Type B pancreatic cell (in vitro differentiated cells): ENCODE measurements at regions not wholly inside any gene's neighbourhood (a gene's known extent, or its start where the extent isn't known, plus 50 kb on each side); places are given as distances from the start of the nearest gene placed in this dataset.

Source experiments
- DNase-seq: peaks from one replicate; pipeline ENCODE4 v3.0.0; 2021; ENCODE audit warnings: mixed read lengths; ENCODE audit not compliant: unreplicated experiment; ENCODE audit errors: extremely low spot score
- H3K27ac Mint-ChIP-seq: 2 replicates; pipeline ENCODE4 v1.8.0; 2021; ENCODE audit warnings: mild to moderate bottlenecking, mixed read lengths
- H3K27me3 Mint-ChIP-seq: 2 replicates; pipeline ENCODE4 v1.8.0; 2021; ENCODE audit warnings: mixed read lengths
- H3K36me3 Mint-ChIP-seq: 2 replicates; pipeline ENCODE4 v1.8.0; 2021; ENCODE audit warnings: mixed read lengths
- H3K4me1 Mint-ChIP-seq: one replicate; pipeline ENCODE4 v1.8.0; 2021; ENCODE audit warnings: mixed read lengths; ENCODE audit not compliant: unreplicated experiment
- H3K4me3 Mint-ChIP-seq: 2 replicates; pipeline ENCODE4 v1.8.0; 2021; ENCODE audit warnings: mild to moderate bottlenecking, mixed read lengths
- H3K9me3 Mint-ChIP-seq: 2 replicates; pipeline ENCODE4 v1.8.0; 2021; ENCODE audit warnings: mixed read lengths
- CTCF ChIP-seq: fragments of 200-600 bp; sonication (generic); conservative IDR thresholded peaks from 2 replicates; pipeline ENCODE4 v1.5.0; 2021; ENCODE audit warnings: antibody characterized with exemption, mild to moderate bottlenecking

- H3K27me3 Mint-ChIP-seq: peaks cover 12% of the 10 kb centered on the region
- no peak overlapping the region for H3K4me3 Mint-ChIP-seq
- no peak for DNase-seq
- no peak overlapping the region for H3K27ac Mint-ChIP-seq
- no peaks in the 10 kb centered on the region for H3K36me3 Mint-ChIP-seq
- no peaks in the 10 kb centered on the region for H3K9me3 Mint-ChIP-seq
- peaks cover 18% of the 10 kb centered on the region for H3K4me1 Mint-ChIP-seq
- no peak for TF ChIP-seq CTCF
These were observed 161.5 kb upstream of the PFN2 start for GRCh38 chr3:150132101-150132749.

- H3K9me3 Mint-ChIP-seq: no peaks in the 10 kb centered on the region
- H3K27me3 Mint-ChIP-seq: peaks cover 17% of the 10 kb centered on the region
- no peak for DNase-seq
- peaks cover 18% of the 10 kb centered on the region for H3K4me1 Mint-ChIP-seq
- H3K4me3 Mint-ChIP-seq: no peak overlapping the region
- TF ChIP-seq CTCF: no peak
- H3K27ac Mint-ChIP-seq: no peak overlapping the region
- no peaks in the 10 kb centered on the region for H3K36me3 Mint-ChIP-seq
These were observed 161.0 kb upstream of the PFN2 start for GRCh38 chr3:150131663-150132062.

GRCh38 chr3:150130404-150131100 lies 159.9 kb upstream of the PFN2 start:
- no peak for TF ChIP-seq CTCF
- Mint-ChIP-seq H3K4me1 (peaks cover 18% of the 10 kb centered on the region), H3K27ac (no peak overlapping the region), H3K36me3 (no peaks in the 10 kb centered on the region), H3K27me3 (peaks cover 20% of the 10 kb centered on the region), H3K4me3 (no peak overlapping the region), H3K9me3 (no peaks in the 10 kb centered on the region)
- DNase-seq: no peak

- Mint-ChIP-seq H3K27me3 (peaks cover 20% of the 10 kb centered on the region), H3K4me3 (no peak overlapping the region), H3K36me3 (no peaks in the 10 kb centered on the region), H3K27ac (no peak overlapping the region), H3K9me3 (no peaks in the 10 kb centered on the region), H3K4me1 (peaks cover 18% of the 10 kb centered on the region)
- TF ChIP-seq CTCF: no peak
- DNase-seq: no peak
These were observed 158.5 kb upstream of the PFN2 start for GRCh38 chr3:150129166-150129565.

- no peak for TF ChIP-seq CTCF
- no peak overlapping the region for H3K4me3 Mint-ChIP-seq
- H3K9me3 Mint-ChIP-seq: no peaks in the 10 kb centered on the region
- peaks cover 18% of the 10 kb centered on the region for H3K4me1 Mint-ChIP-seq
- H3K27ac Mint-ChIP-seq: no peak overlapping the region
- no peak for DNase-seq
- H3K36me3 Mint-ChIP-seq: no peaks in the 10 kb centered on the region
- peaks cover 20% of the 10 kb centered on the region for H3K27me3 Mint-ChIP-seq
These were observed 157.4 kb upstream of the PFN2 start for GRCh38 chr3:150128126-150128525.
